Fibroblast of mammary gland (primary cell): ENCODE measurements at regions not wholly inside any gene's neighbourhood (a gene's known extent, or its start where the extent isn't known, plus 50 kb on each side); places are given as distances from the start of the nearest gene placed in this dataset.

Experiments used
- DNase-seq: peaks from one replicate; pipeline ENCODE4 v3.0.0-alpha.2; 2010; ENCODE audit warnings: low read depth
- H3K4me3 ChIP-seq: 2 replicates; pipeline ENCODE4 v1.5.1; 2011; ENCODE audit warnings: low read depth, mild to moderate bottlenecking, low read length, moderate library complexity; ENCODE audit not compliant: control insufficient read depth
- TF ChIP-seq, protein P1 (sequence below): conservative IDR thresholded peaks from 2 replicates; pipeline ENCODE4 v1.5.1; 2011; ENCODE audit warnings: low read depth, low read length, inconsistent platforms; ENCODE audit not compliant: control insufficient read depth, insufficient read depth

DNA sequence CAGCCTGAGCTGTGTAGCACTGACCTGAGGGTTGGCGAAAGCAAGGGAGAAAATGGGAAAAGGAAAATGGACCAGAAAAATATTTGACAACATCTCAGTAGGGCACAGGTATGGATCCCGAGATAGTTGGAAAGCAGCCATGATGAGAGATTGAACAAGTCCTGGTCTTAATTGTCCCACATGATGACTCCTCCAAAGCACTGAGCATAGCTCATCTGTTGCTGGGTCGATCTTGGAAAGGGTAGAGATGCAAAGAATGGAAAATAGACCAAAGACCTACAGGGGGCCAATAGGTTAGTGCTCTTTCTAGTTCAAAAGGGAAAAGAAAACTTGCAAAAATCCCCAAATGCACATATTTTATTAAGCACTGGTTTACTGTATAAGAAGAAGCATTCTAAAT is 251.9 kb downstream of the SEC23A start:
- TF ChIP-seq, protein P1, sequence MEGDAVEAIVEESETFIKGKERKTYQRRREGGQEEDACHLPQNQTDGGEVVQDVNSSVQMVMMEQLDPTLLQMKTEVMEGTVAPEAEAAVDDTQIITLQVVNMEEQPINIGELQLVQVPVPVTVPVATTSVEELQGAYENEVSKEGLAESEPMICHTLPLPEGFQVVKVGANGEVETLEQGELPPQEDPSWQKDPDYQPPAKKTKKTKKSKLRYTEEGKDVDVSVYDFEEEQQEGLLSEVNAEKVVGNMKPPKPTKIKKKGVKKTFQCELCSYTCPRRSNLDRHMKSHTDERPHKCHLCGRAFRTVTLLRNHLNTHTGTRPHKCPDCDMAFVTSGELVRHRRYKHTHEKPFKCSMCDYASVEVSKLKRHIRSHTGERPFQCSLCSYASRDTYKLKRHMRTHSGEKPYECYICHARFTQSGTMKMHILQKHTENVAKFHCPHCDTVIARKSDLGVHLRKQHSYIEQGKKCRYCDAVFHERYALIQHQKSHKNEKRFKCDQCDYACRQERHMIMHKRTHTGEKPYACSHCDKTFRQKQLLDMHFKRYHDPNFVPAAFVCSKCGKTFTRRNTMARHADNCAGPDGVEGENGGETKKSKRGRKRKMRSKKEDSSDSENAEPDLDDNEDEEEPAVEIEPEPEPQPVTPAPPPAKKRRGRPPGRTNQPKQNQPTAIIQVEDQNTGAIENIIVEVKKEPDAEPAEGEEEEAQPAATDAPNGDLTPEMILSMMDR, result no peak
- no peak for DNase-seq
- H3K4me3 ChIP-seq, result no peak overlapping the region

DNA sequence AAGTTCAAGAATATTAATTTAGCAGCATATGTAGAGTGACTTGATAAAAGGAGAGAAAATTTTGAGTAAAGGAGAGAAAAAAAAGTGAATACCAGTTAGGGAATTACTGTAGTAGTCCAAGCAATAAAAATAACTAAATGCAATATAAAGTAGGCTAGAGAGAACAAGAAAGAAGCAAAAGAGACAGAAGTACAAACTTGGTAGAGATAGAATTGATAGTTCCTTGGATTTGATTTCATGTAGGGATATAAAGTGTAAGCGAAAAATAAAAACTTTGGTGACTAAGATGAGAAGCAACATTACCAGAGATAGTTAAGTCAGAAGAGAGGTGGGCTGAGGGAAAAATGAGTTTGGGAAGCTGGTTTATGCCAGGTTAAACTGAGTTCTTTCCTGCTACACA is 252.4 kb downstream of the SEC23A start:
- TF ChIP-seq, protein P1, result no peak
- no peak overlapping the region for H3K4me3 ChIP-seq
- DNase-seq, result no peak

DNA sequence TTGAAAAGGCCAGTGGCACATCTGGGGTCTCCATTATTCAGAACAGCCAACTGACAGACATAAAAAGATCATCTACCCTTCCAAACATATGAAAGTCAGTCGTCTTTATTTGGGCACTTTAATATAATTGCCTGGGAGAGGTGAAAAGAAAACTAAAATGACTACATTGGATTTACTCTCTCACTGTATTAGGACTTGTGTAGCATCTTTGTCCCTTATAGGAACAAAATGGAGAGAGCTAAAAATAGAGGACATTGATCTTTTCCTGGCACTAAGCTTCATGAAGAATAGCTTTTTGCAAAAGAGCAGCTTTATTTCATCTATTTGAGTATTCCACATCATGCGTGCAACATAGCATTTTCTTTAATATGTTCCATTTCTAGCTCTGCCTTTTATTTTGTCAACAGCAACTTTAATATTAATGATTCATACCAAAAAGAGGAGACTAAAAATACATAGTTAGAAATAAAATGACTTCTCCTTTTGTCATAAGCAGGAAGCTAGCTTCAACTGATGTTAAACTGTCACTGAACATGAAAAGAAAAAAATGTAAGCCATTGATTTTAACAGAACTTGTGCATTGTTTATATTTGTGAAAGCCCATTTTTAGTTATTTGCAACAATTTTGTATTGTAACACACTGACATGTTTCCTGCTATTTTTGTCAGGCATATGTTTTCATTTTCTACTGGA is 254.6 kb downstream of the SEC23A start:
- H3K4me3 ChIP-seq, result no peak overlapping the region
- no peak for DNase-seq
- TF ChIP-seq, protein P1, result no peak

DNA sequence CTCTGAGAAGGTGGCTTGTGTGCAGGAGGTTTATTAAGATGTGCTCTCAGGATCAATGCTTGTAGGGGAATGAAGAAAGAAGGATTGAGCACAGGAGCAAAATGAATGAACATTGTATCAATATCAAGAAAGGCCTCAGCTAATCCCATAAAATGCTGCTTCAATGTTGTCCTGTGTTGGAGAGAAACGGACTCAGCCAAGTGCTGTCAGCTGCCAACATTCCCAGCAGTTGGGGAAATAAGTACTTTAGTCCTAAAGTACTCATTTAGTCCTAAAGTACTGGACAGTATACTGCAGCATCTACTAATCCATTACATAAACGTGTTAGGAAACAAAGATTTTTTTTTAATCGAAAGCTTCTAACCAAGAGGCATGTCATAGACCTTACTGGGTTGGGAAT is 255.9 kb downstream of the SEC23A start:
- H3K4me3 ChIP-seq, result no peak overlapping the region
- DNase-seq, result no peak
- TF ChIP-seq, protein P1, result no peak

DNA sequence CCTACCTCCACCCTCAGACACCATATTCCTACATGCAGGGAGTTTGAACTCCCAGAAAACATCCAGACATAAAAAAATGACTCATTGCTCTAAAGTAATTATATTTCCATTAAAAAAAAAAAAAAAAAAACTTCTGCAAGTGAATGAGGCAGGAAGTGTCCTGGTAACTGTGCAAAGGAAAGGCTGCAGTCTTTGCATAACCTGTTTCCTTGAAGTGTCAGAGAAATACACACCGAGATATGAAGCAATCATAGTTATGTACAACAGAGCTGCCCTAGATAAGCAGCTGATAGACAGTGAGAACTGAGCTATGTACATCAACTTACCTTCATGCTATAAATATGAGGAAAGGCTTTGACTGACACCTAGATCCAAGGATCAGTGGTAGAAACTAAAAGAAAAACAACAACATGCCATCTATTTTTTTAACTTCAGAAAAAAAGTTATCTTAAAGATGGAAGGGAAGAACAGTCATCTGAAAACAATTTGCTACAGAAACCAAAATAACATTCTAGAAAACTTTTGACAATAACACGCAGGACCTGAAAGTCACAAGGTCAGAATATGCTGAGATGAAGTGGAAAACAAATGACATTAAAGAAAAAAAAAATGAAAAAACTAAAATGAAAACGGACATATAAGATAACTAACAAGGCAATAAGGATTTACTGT is 263.2 kb downstream of the SEC23A start:
- TF ChIP-seq, protein P1, result no peak

DNA sequence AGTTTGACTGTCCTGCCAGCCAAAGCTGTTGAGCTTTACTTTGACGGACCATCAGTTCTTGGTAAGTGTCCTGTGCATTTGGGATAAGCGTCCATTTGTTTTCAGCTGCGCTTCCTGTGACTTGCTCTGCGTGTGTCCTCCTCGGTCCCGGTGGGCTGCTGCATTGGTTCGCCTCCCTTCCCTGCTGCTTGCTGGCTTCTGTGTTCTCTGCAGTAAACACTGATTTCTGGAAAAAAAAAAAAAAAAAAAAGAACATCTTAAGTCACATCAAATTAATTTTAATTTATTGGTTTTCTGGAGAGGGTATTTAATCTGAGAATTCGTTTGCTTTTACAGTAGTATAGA is 264.1 kb downstream of the SEC23A start:
- no peak for DNase-seq
- TF ChIP-seq, protein P1, result no peak
- H3K4me3 ChIP-seq, result no peak overlapping the region

More for the DNA sequence above, 263.2 kb downstream of the SEC23A start:
- H3K4me3 ChIP-seq, result no peak overlapping the region
- no peak for DNase-seq
